ENCODE measurements at regions not wholly inside any gene's neighbourhood (a gene's known extent, or its start where the extent isn't known, plus 50 kb on each side); places are given as distances from the start of the nearest gene placed in this dataset.
A peak's percentile ranks its signal among the peaks of the same experiment; 100 is the strongest.

DNA sequence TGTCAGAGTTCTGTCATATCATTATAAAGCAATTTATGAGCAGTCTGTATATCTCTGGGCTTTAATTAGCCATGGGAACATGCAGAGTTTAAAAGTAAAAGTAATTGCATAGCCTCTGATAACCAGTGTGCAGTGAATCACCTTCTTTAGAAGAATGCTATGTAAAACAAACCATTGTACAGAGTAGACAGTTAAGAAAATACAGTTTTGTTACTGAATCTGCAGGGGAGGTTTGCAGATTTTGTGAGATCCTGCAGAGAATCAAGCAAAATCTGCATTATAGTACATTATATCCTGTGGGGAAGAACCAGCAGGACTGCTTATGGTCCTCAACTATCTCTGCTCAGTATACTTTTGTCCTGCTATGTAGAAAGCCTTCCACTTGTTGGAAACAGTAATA, 396.2 kb upstream of the NAALADL2 start:
- TF ChIP-seq EZH2 (IDR thresholded peaks at IDR 0.05; ENCODE audit: low read length, missing control alignments), result no peak
- TF ChIP-seq, protein P1, sequence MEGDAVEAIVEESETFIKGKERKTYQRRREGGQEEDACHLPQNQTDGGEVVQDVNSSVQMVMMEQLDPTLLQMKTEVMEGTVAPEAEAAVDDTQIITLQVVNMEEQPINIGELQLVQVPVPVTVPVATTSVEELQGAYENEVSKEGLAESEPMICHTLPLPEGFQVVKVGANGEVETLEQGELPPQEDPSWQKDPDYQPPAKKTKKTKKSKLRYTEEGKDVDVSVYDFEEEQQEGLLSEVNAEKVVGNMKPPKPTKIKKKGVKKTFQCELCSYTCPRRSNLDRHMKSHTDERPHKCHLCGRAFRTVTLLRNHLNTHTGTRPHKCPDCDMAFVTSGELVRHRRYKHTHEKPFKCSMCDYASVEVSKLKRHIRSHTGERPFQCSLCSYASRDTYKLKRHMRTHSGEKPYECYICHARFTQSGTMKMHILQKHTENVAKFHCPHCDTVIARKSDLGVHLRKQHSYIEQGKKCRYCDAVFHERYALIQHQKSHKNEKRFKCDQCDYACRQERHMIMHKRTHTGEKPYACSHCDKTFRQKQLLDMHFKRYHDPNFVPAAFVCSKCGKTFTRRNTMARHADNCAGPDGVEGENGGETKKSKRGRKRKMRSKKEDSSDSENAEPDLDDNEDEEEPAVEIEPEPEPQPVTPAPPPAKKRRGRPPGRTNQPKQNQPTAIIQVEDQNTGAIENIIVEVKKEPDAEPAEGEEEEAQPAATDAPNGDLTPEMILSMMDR (conservative IDR thresholded peaks at IDR 0.05 in 1 of 2, IDR thresholded peaks at IDR 0.05 in 1 of 2; ENCODE audit: low read depth in 1 of 2, low read length in 2 of 2), result no peak
- H3K4me2 ChIP-seq (ENCODE audit: extremely low read depth, insufficient read depth, low read length), result no peak overlapping the region
- DNase-seq (ENCODE audit: low read depth in 2 of 2), result peak in 1 of 2 donors; percentile 31

DNA sequence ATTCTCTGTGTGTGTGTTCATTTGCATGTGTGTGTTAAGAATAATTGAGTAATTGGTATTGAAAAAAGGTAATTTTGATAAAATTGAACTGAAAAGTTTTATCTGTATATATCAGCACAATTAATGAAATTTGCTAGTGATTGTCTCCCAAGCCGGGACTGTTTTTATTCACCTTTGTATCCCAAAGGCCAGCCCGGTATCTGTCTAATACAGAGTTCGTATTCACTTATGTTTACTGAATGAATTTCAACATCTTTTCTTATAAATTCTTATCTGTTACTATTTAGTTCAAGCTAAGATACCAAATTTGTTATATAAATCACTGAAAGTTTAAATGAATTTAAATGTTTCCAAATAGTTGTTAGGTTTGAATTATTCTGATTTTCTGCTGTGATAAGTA, 394.0 kb upstream of the NAALADL2 start:
- Histone ChIP-seq H3K4me2 (ENCODE audit: extremely low read depth, insufficient read depth, low read length) (no peak overlapping the region), H3K9ac (ENCODE audit: insufficient read depth, low read length) (no peak overlapping the region), H3K36me3 (ENCODE audit: control insufficient read depth, insufficient read depth, low read length) (no peaks in the 10 kb centered on the region), H4K20me1 (ENCODE audit: control insufficient read depth, extremely low read depth, insufficient read depth, low read length) (no peaks in the 10 kb centered on the region), H3K4me1 (ENCODE audit: control insufficient read depth, extremely low read depth, insufficient read depth, low read length) (no peaks in the 10 kb centered on the region), H3K27me3 (ENCODE audit: control insufficient read depth, insufficient read depth, low read length) (no peaks in the 10 kb centered on the region), H2AFZ (ENCODE audit: low read length) (no peak overlapping the region), H3K79me2 (ENCODE audit: control insufficient read depth, insufficient read depth, low read length) (no peaks in the 10 kb centered on the region), H3K9me3 (ENCODE audit: control insufficient read depth, insufficient read depth, low read depth, low read length) (no peaks in the 10 kb centered on the region), H3K27ac (ENCODE audit: insufficient read depth, low read length) (no peak overlapping the region), H3K4me3 (replicated peaks in 1 of 4; ENCODE audit: control extremely low read depth in 1 of 4, insufficient read depth in 1 of 4, low read depth in 3 of 4, low read length in 4 of 4) (no peak overlapping the region)
- TF ChIP-seq EZH2 (IDR thresholded peaks at IDR 0.05; ENCODE audit: low read length, missing control alignments), result no peak
- TF ChIP-seq, protein P1 (conservative IDR thresholded peaks at IDR 0.05 in 1 of 2, IDR thresholded peaks at IDR 0.05 in 1 of 2; ENCODE audit: low read depth in 1 of 2, low read length in 2 of 2), result no peak
- DNase-seq (ENCODE audit: low read depth in 2 of 2), result no peak

More for the DNA sequence above, 396.2 kb upstream of the NAALADL2 start:
- Histone ChIP-seq H3K9ac (ENCODE audit: insufficient read depth, low read length) (no peak overlapping the region), H3K27me3 (ENCODE audit: control insufficient read depth, insufficient read depth, low read length) (no peaks in the 10 kb centered on the region), H3K79me2 (ENCODE audit: control insufficient read depth, insufficient read depth, low read length) (no peaks in the 10 kb centered on the region), H2AFZ (ENCODE audit: low read length) (no peak overlapping the region), H3K4me3 (replicated peaks in 1 of 4; ENCODE audit: control extremely low read depth in 1 of 4, insufficient read depth in 1 of 4, low read depth in 3 of 4, low read length in 4 of 4) (no peak overlapping the region), H3K27ac (ENCODE audit: insufficient read depth, low read length) (no peak overlapping the region), H4K20me1 (ENCODE audit: control insufficient read depth, extremely low read depth, insufficient read depth, low read length) (no peaks in the 10 kb centered on the region), H3K36me3 (ENCODE audit: control insufficient read depth, insufficient read depth, low read length) (no peaks in the 10 kb centered on the region), H3K9me3 (ENCODE audit: control insufficient read depth, insufficient read depth, low read depth, low read length) (no peaks in the 10 kb centered on the region), H3K4me1 (ENCODE audit: control insufficient read depth, extremely low read depth, insufficient read depth, low read length) (no peaks in the 10 kb centered on the region)

DNA sequence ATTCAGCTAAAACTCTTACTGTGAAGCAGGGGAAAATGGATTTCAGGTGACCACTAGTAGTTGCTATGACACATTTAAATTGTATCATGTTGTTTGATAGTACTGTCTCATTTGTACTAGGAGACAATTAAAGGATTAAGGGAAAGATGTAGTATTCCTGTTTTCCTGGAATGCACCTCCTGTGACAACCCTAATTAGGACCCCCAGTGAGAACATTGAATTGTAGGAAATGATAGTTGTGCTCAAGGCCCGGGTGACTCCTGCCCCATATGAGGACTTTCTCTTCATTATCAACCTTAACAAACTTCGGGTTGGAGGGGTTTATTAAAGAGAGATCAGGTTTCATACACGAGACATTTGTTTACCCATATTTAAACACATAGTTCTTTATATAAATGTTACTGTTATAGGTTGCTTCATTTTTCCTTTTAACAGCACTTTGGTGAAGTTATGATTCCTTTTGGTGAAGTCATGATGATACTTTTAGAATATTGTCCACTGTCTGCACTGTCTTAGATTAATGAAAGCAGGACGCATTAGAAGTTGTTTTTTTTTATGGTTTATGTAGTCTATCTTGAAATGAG, 392.6 kb upstream of the NAALADL2 start:
- no peaks in the 10 kb centered on the region for H3K9me3 ChIP-seq (ENCODE audit: control insufficient read depth, insufficient read depth, low read depth, low read length)
- no peaks in the 10 kb centered on the region for H3K36me3 ChIP-seq (ENCODE audit: control insufficient read depth, insufficient read depth, low read length)
- H3K4me2 ChIP-seq (ENCODE audit: extremely low read depth, insufficient read depth, low read length), result no peak overlapping the region
- H3K79me2 ChIP-seq (ENCODE audit: control insufficient read depth, insufficient read depth, low read length), result no peaks in the 10 kb centered on the region
- H3K4me3 ChIP-seq (replicated peaks in 1 of 4; ENCODE audit: control extremely low read depth in 1 of 4, insufficient read depth in 1 of 4, low read depth in 3 of 4, low read length in 4 of 4), result no peak overlapping the region
- no peaks in the 10 kb centered on the region for H3K27me3 ChIP-seq (ENCODE audit: control insufficient read depth, insufficient read depth, low read length)
- peak in 1 of 2 donors; percentile 53 for DNase-seq (ENCODE audit: low read depth in 2 of 2)
- H4K20me1 ChIP-seq (ENCODE audit: control insufficient read depth, extremely low read depth, insufficient read depth, low read length), result no peaks in the 10 kb centered on the region
- H3K4me1 ChIP-seq (ENCODE audit: control insufficient read depth, extremely low read depth, insufficient read depth, low read length), result no peaks in the 10 kb centered on the region
- no peak overlapping the region for H2AFZ ChIP-seq (ENCODE audit: low read length)
- H3K9ac ChIP-seq (ENCODE audit: insufficient read depth, low read length), result no peak overlapping the region
- TF ChIP-seq, protein P1 (conservative IDR thresholded peaks at IDR 0.05 in 1 of 2, IDR thresholded peaks at IDR 0.05 in 1 of 2; ENCODE audit: low read depth in 1 of 2, low read length in 2 of 2), result no peak
- no peak for TF ChIP-seq EZH2 (IDR thresholded peaks at IDR 0.05; ENCODE audit: low read length, missing control alignments)
- H3K27ac ChIP-seq (ENCODE audit: insufficient read depth, low read length), result no peak overlapping the region

All from fibroblast of lung (primary cell).